GM12873 (cell line): ENCODE measurements at regions not wholly inside any gene's neighbourhood (a gene's known extent, or its start where the extent isn't known, plus 50 kb on each side); places are given as distances from the start of the nearest gene placed in this dataset.

ENCODE experiments used
- CTCF ChIP-seq: IDR thresholded peaks from 2 replicates; pipeline ENCODE4 v1.5.1; 2012; ENCODE audit warnings: low read depth, mild to moderate bottlenecking, moderate library complexity, low read length, control low read depth; ENCODE audit not compliant: insufficient read depth; ENCODE audit errors: missing control alignments

- no peak for TF ChIP-seq CTCF
These were observed 126.9 kb downstream of the MRPL14 start for GRCh38 chr6:44000164-44000842.

GRCh38 chr6:43999628-44000027 lies 127.6 kb downstream of the MRPL14 start:
- no peak for TF ChIP-seq CTCF

- TF ChIP-seq CTCF, result no peak
These were observed 129.9 kb downstream of the MRPL14 start for GRCh38 chr6:43997345-43997677.

GRCh38 chr6:43996618-43997344 lies 130.5 kb downstream of the MRPL14 start:
- no peak for TF ChIP-seq CTCF

- no peak for TF ChIP-seq CTCF
These were observed 132.1 kb downstream of the MRPL14 start for GRCh38 chr6:43995137-43995536.

GRCh38 chr6:43993881-43994523 lies 133.2 kb downstream of the MRPL14 start:
- TF ChIP-seq CTCF, result no peak
